ENCODE measurements at regions not wholly inside any gene's neighbourhood (a gene's known extent, or its start where the extent isn't known, plus 50 kb on each side); places are given as distances from the start of the nearest gene placed in this dataset.

DNA sequence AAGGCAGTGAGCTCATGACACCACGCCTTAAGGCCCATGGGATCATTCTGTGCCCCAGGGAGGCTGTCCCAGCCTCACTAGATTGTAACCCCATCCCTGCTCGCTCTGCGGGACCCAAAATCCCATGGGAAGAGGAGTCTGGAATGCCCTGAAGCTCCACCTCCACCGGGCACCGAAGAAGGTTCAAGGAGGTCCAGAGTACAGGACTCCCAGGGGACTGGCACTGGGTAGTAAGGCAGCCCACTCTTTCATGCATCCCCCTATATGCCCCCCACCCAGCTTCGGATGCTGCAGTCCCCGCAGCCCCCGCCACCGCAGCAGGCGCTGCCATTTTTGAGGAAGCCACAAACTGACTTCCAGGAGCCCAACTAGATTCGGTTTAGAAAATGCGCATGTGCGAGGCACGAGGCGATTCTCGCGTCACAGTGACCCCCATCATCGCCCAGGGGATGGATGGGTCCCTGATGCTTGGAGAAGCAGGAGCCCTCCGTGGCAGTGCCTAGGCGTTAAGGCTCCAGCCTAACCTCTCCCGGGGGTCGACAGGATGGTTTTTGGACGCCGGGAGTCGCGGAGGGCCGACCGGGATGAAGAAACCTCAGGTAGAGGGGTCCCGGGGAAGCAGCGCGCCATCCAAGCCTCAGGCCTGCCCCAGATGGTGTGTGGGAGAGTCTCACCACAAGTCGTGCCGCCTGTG lies 1681.0 kb downstream of the TP53TG3F start:
- intact Hi-C loops (cut with DNase I; ENCODE audit: low total_unique reads): no loop called here

DNA sequence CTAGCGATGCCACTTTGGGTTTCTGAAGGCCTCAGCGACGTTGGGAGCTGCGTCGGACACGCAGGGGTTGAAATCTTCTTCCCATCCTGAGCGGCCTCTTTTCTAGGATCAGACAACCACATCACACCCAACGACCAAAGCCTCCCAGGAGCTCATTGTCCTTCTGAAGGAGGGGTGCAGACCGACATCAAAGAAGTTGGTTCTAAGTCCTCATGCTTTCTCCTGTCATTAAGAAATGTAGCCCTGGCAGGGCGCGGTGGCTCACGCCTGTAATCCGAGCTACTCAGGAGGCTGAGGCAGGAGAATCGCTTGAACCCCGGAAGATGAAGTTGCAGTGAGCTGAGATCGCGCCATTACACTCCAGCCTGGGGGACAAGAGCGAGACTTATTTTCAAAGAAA lies 1681.9 kb downstream of the TP53TG3F start:
- intact Hi-C loops (cut with DNase I; ENCODE audit: low total_unique reads) (no loop called here), in situ Hi-C loops (cut with MboI; ENCODE audit: low sequenced_read_pairs in 4 of 4) (no loop called here)
- H3K36me3 ChIP-seq: no peaks in the 10 kb centered on the region
- no peaks in the 10 kb centered on the region for H3K4me1 ChIP-seq
- TF ChIP-seq POLR2A (IDR thresholded peaks at IDR 0.05) (no peak), CTCF (IDR thresholded peaks at IDR 0.05 in 4 of 5, conservative IDR thresholded peaks at IDR 0.05 in 1 of 5) (no peak)
- ATAC-seq: no peak
- no peak overlapping the region for H3K27ac ChIP-seq
- no peak overlapping the region for H3K4me3 ChIP-seq
- DNase-seq: no peak
- no peaks in the 10 kb centered on the region for H3K9me3 ChIP-seq
- H3K27me3 ChIP-seq: no peaks in the 10 kb centered on the region

More for the DNA sequence above, 1681.0 kb downstream of the TP53TG3F start:
- H3K4me1 ChIP-seq: no peaks in the 10 kb centered on the region
- in situ Hi-C loops (cut with MboI; ENCODE audit: low sequenced_read_pairs in 4 of 4): no loop called here
- TF ChIP-seq POLR2A (IDR thresholded peaks at IDR 0.05) (no peak), CTCF (IDR thresholded peaks at IDR 0.05 in 4 of 5, conservative IDR thresholded peaks at IDR 0.05 in 1 of 5) (no peak)
- DNase-seq: no peak
- H3K4me3 ChIP-seq: no peak overlapping the region
- no peak for ATAC-seq
- H3K27me3 ChIP-seq: no peaks in the 10 kb centered on the region
- H3K36me3 ChIP-seq: no peaks in the 10 kb centered on the region
- H3K27ac ChIP-seq: no peak overlapping the region
- no peaks in the 10 kb centered on the region for H3K9me3 ChIP-seq

- ATAC-seq (no peak), DNase-seq (no peak)
- H3K4me3 ChIP-seq: no peak overlapping the region
- H3K27ac ChIP-seq: no peak overlapping the region
- H3K4me1 ChIP-seq: no peaks in the 10 kb centered on the region
- in situ Hi-C loops (cut with MboI; ENCODE audit: low sequenced_read_pairs in 4 of 4): no loop called here
- no peaks in the 10 kb centered on the region for H3K36me3 ChIP-seq
- intact Hi-C loops (cut with DNase I; ENCODE audit: low total_unique reads): no loop called here
- H3K9me3 ChIP-seq: no peaks in the 10 kb centered on the region
- TF ChIP-seq POLR2A (IDR thresholded peaks at IDR 0.05) (no peak), CTCF (IDR thresholded peaks at IDR 0.05 in 4 of 5, conservative IDR thresholded peaks at IDR 0.05 in 1 of 5) (no peak)
- H3K27me3 ChIP-seq: no peaks in the 10 kb centered on the region
Measured at GRCh38 chr16:35142147-35142808, 1682.9 kb downstream of the TP53TG3F start.

- Histone ChIP-seq H3K9me3 (no peaks in the 10 kb centered on the region), H3K27ac (no peak overlapping the region), H3K27me3 (no peaks in the 10 kb centered on the region), H3K36me3 (no peaks in the 10 kb centered on the region), H3K4me3 (no peak overlapping the region), H3K4me1 (no peaks in the 10 kb centered on the region)
- intact Hi-C loops (cut with DNase I; ENCODE audit: low total_unique reads): no loop called here
- DNase-seq: no peak
- ATAC-seq: no peak
- TF ChIP-seq CTCF (IDR thresholded peaks at IDR 0.05 in 4 of 5, conservative IDR thresholded peaks at IDR 0.05 in 1 of 5): no peak
- in situ Hi-C loops (cut with MboI; ENCODE audit: low sequenced_read_pairs in 4 of 4): no loop called here
Measured at GRCh38 chr16:35142809-35143192, 1683.4 kb downstream of the TP53TG3F start.

Data from gastrocnemius medialis (tissue), 4 donors.